A549 (cell line): ENCODE measurements at regions not wholly inside any gene's neighbourhood (a gene's known extent, or its start where the extent isn't known, plus 50 kb on each side); places are given as distances from the start of the nearest gene placed in this dataset.

Source experiments
- ATAC-seq, 2 experiments: fragments of 200-7000 bp in 1 of 2; fragments of >200 bp in 1 of 2; cut with Nextera tagmentation in 1 of 2; cut with Tn5 transposase in 1 of 2; 3 replicates each; pipeline versions ENCODE4 v1.8.0 to v1.9.1; 2018 to 2020; ENCODE audit warnings: mild to moderate bottlenecking in 1 of 2, moderate library complexity in 1 of 2
- CTCF ChIA-PET: fragments of 300-600 bp; sonication (Branson Sonifier 250); formaldehyde crosslinking; extraction: SDS; loops from one replicate; lab custom pipeline; 2021; ENCODE audit warnings: antibody characterized with exemption, inconsistent platforms; lab: Yijun Ruan, JAX
- POLR2A ChIA-PET: fragments of 350-600 bp; formaldehyde crosslinking; extraction: SDS; loops from one replicate; lab custom pipeline; 2021; ENCODE audit warnings: antibody characterized with exemption, inconsistent platforms; lab: Yijun Ruan, JAX
- DNase-seq, 2 experiments: peaks; one replicate each; pipeline versions ENCODE4 v3.0.0 to v3.0.0-alpha.2; 2011 to 2016; ENCODE audit warnings: low read depth in 1 of 2, low spot score in 1 of 2
- FAIRE-seq: peaks from 2 replicates; lab custom pipeline; 2011; peaks lifted over from hg19 to GRCh38; lab: Jason Lieb, UNC
- H3K27ac ChIP-seq, 2 experiments: fragments of >200 bp; sonication (Bioruptor Twin); formaldehyde crosslinking; 3 replicates each; pipeline ENCODE4 v1.5.1; 2016 to 2017
- H3K4me1 ChIP-seq: fragments of >200 bp; sonication (Bioruptor Twin); formaldehyde crosslinking; 3 replicates; pipeline ENCODE4 v1.6.1; 2016
- H3K4me2 ChIP-seq: fragments of >200 bp; sonication (Bioruptor Twin); formaldehyde crosslinking; 3 replicates; pipeline ENCODE4 v1.6.1; 2016
- H3K4me3 ChIP-seq: fragments of >200 bp; sonication (Bioruptor Twin); formaldehyde crosslinking; 3 replicates; pipeline ENCODE4 v1.5.1; 2016
- H3K9me3 ChIP-seq: fragments of >200 bp; sonication (Bioruptor Twin); formaldehyde crosslinking; 3 replicates; pipeline ENCODE4 v1.6.1; 2016
- BHLHE40 ChIP-seq: IDR thresholded peaks from 2 replicates; pipeline ENCODE4 v1.6.1; 2012; ENCODE audit warnings: low read depth, low read length, inconsistent platforms
- CEBPB ChIP-seq, 2 experiments: fragments of >200 bp in 1 of 2; sonication (Bioruptor Twin) in 1 of 2; formaldehyde crosslinking in 1 of 2; IDR thresholded peaks; 2 replicates each; pipeline ENCODE4 v1.6.1; 2012 to 2016
- EHF ChIP-seq: fragments of 250-450 bp; sonication (Bioruptor Pico); IDR thresholded peaks from 2 replicates; pipeline ENCODE4 v1.5.0; 2020; ENCODE audit warnings: mild to moderate bottlenecking
- ESRRA ChIP-seq: fragments of 150-350 bp; IDR thresholded peaks from 2 replicates; pipeline ENCODE4 v1.6.1; 2014; ENCODE audit warnings: mild to moderate bottlenecking, low read length, borderline replicate concordance
- FOSB ChIP-seq: fragments of 250-450 bp; sonication (Bioruptor Pico); IDR thresholded peaks from 2 replicates; pipeline ENCODE4 v1.5.0; 2020; ENCODE audit warnings: mild to moderate bottlenecking, moderate library complexity
- FOSL2 ChIP-seq, 2 experiments: fragments of 450-650 bp in 1 of 2; fragments of >200 bp in 1 of 2; sonication (Bioruptor Twin) in 1 of 2; formaldehyde crosslinking; IDR thresholded peaks; 2 replicates each; pipeline versions ENCODE4 v1.5.0 to v1.6.1; 2016 to 2020; ENCODE audit warnings: mild to moderate bottlenecking in 1 of 2, moderate library complexity in 1 of 2
- FOXS1 ChIP-seq: fragments of 250-450 bp; sonication (Bioruptor Pico); IDR thresholded peaks from 2 replicates; pipeline ENCODE4 v1.5.0; 2020; ENCODE audit warnings: mild to moderate bottlenecking, moderate library complexity
- HOXA7 ChIP-seq: fragments of 250-450 bp; sonication (Bioruptor Pico); IDR thresholded peaks from 2 replicates; pipeline ENCODE4 v1.5.0; 2020; ENCODE audit warnings: mild to moderate bottlenecking, moderate library complexity
- HOXB13 ChIP-seq: fragments of 250-450 bp; sonication (Bioruptor Pico); IDR thresholded peaks from 2 replicates; pipeline ENCODE4 v1.5.0; 2020; ENCODE audit warnings: low read depth, mild to moderate bottlenecking, moderate library complexity
- JUN ChIP-seq, 2 experiments: fragments of >200 bp; sonication (Bioruptor Twin); formaldehyde crosslinking; IDR thresholded peaks; 2 replicates in 1 of 2; 3 replicates in 1 of 2; pipeline ENCODE4 v1.6.1; 2016 to 2017
- JUNB ChIP-seq: fragments of >200 bp; sonication (Bioruptor Twin); formaldehyde crosslinking; IDR thresholded peaks from 2 replicates; pipeline ENCODE4 v1.6.1; 2016
- KDM5A ChIP-seq: fragments of 200-600 bp; sonication (generic); IDR thresholded peaks from 2 replicates; pipeline ENCODE4 v1.6.1; 2016; ENCODE audit warnings: antibody characterized with exemption, mild to moderate bottlenecking
- POLR2A ChIP-seq: IDR thresholded peaks from 2 replicates; pipeline ENCODE4 v1.6.1; 2012; ENCODE audit warnings: mild to moderate bottlenecking, low read length
- POLR2AphosphoS2 ChIP-seq: conservative IDR thresholded peaks from 2 replicates; pipeline ENCODE4 v1.6.1; 2012; ENCODE audit warnings: low read length, improper control_type of control experiment, inconsistent platforms
- RNF2 ChIP-seq: fragments of 200-600 bp; sonication (generic); IDR thresholded peaks from 2 replicates; pipeline ENCODE4 v1.6.1; 2016; ENCODE audit warnings: low read depth, mild to moderate bottlenecking, antibody characterized with exemption, moderate library complexity, borderline replicate concordance
- SREBF2 ChIP-seq: fragments of 450-650 bp; IDR thresholded peaks from 2 replicates; pipeline ENCODE4 v1.6.1; 2014; ENCODE audit warnings: mild to moderate bottlenecking, moderate library complexity
- TP53 ChIP-seq: fragments of 250-450 bp; sonication (Bioruptor Pico); IDR thresholded peaks from 2 replicates; pipeline ENCODE4 v1.5.0; 2021; ENCODE audit warnings: mild to moderate bottlenecking, moderate library complexity
- ZFP36 ChIP-seq: fragments of 450-650 bp; IDR thresholded peaks from 2 replicates; pipeline ENCODE4 v1.6.1; 2014; ENCODE audit warnings: borderline replicate concordance; ENCODE audit not compliant: partially characterized antibody
- WGBS: methylation state at CpG from one replicate; pipeline ENCODE4 v1.1.6; 2017; ENCODE audit errors: missing lambda C conversion rate; 5-methylcytosine and 5-hydroxymethylcytosine counted together
- TF ChIP-seq, protein P1 (sequence below): IDR thresholded peaks from 2 replicates; pipeline ENCODE4 v1.6.1; 2012
- TF ChIP-seq, protein P2 (sequence below): fragments of 150-350 bp; IDR thresholded peaks from 2 replicates; pipeline ENCODE4 v1.6.1; 2014; ENCODE audit warnings: low read depth, mild to moderate bottlenecking, low read length
- TF ChIP-seq, protein P3 (sequence below): fragments of >200 bp; sonication (Bioruptor Twin); formaldehyde crosslinking; IDR thresholded peaks from 2 replicates; pipeline ENCODE4 v1.6.1; 2016
- TF ChIP-seq, protein P4 (sequence below): fragments of 250-450 bp; sonication (Bioruptor Pico); IDR thresholded peaks from 2 replicates; pipeline ENCODE4 v1.5.0; 2021; ENCODE audit warnings: mild to moderate bottlenecking, moderate library complexity, borderline replicate concordance
- TF ChIP-seq, protein P5 (sequence below): fragments of >200 bp; sonication (Bioruptor Twin); formaldehyde crosslinking; IDR thresholded peaks from 3 replicates; pipeline ENCODE4 v1.5.1; 2016
- TF ChIP-seq, protein P6 (sequence below): fragments of 250-450 bp; sonication (Bioruptor Pico); IDR thresholded peaks from 2 replicates; pipeline ENCODE4 v1.5.0; 2020; ENCODE audit warnings: low read depth, mild to moderate bottlenecking, moderate library complexity

- TF ChIP-seq FOSB (CRISPR knock-in tag) (no peak), BHLHE40 (no peak), POLR2A (no peak)
- ATAC-seq (no peak), FAIRE-seq (no peak), DNase-seq (no peak)
- Histone ChIP-seq H3K4me3 (no peak overlapping the region), H3K4me2 (no peak overlapping the region), H3K4me1 (0 out of 3 replicates have a peak, but pooled peaks cover 4% of the 10 kb centered on the region), H3K27ac (no peak overlapping the region), H3K9me3 (no peaks in the 10 kb centered on the region)
- POLR2A ChIA-PET: no interaction called here
- CTCF ChIA-PET: interaction anchor here (1.6 kb wide), 1 partner anchor 102 kb away, joined by 5 read pairs; no protein-coding TSS in a partner anchor
- 59% methylated on average over 2 of the region's 2 CpGs for WGBS
Measured at GRCh38 chr4:100099746-100100145, 90.5 kb downstream of the DDIT4L start.

- TF ChIP-seq JUN (IDR thresholded peaks at IDR 0.05): no peak
- no peak for TF ChIP-seq EHF (CRISPR knock-in tag)
- TF ChIP-seq, protein P1, sequence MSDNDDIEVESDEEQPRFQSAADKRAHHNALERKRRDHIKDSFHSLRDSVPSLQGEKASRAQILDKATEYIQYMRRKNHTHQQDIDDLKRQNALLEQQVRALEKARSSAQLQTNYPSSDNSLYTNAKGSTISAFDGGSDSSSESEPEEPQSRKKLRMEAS: no peak
- TF ChIP-seq, protein P2, sequence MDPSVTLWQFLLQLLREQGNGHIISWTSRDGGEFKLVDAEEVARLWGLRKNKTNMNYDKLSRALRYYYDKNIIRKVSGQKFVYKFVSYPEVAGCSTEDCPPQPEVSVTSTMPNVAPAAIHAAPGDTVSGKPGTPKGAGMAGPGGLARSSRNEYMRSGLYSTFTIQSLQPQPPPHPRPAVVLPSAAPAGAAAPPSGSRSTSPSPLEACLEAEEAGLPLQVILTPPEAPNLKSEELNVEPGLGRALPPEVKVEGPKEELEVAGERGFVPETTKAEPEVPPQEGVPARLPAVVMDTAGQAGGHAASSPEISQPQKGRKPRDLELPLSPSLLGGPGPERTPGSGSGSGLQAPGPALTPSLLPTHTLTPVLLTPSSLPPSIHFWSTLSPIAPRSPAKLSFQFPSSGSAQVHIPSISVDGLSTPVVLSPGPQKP: no peak
- TF ChIP-seq ESRRA: no peak
- DNase-seq: no peak
- H3K4me2 ChIP-seq: no peak overlapping the region
- POLR2A ChIA-PET: no interaction called here
- CTCF ChIA-PET: interaction anchor here (0.7 to 1.6 kb wide), 2 partner anchors 101 to 326 kb away, joined by 3 to 5 read pairs; no protein-coding TSS in a partner anchor
- peaks cover 9% of the 10 kb centered on the region; the same call in 2 of the 3 replicates for H3K4me1 ChIP-seq
- FAIRE-seq: no peak
- H3K9me3 ChIP-seq: no peaks in the 10 kb centered on the region
- H3K27ac ChIP-seq: no peak overlapping the region
- WGBS: 63% methylated on average over 2 of the region's 2 CpGs
- no peak for ATAC-seq
- H3K4me3 ChIP-seq: no peak overlapping the region
Measured at GRCh38 chr4:100098681-100099080, 91.6 kb downstream of the DDIT4L start.

DNA sequence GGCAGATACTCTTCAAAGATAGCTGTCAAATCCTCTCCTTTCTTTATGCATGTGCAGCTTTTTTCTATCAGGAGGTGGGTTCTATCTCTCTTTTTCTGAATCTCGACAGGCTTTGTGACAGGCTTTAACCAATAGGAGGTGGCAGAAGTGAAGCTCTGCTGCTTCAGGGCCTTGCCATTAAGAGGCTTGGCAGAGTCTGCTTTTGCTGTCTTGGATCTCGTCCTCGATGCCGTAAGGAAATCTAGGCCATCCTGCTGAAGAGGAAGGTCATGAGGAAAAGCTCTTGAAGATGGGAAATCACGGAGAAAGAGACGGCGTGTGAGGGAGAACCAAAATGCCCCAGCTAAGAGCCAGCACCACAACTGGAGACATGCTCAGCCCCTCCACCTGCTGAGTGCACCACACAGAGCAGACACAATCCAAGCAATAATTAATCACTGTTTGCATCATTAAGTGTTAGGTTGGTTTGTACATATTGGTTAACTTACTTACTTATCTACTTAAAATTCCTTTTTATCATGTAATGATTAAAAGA is 92.2 kb downstream of the DDIT4L start:
- DNase-seq (no peak), ATAC-seq (no peak), FAIRE-seq (no peak)
- Histone ChIP-seq H3K4me3 (no peak overlapping the region), H3K4me2 (no peak overlapping the region), H3K9me3 (no peaks in the 10 kb centered on the region), H3K27ac (no peak overlapping the region), H3K4me1 (peaks cover 11% of the 10 kb centered on the region; the same call in 2 of the 3 replicates)
- CTCF ChIA-PET: interaction anchor here (1.1 kb wide), 1 partner anchor 13 kb away, joined by 4 read pairs; no protein-coding TSS in a partner anchor
- TF ChIP-seq FOSL2 (IDR thresholded peaks at IDR 0.05) (no peak), FOSL2 (CRISPR knock-in tag; IDR thresholded peaks at IDR 0.05) (no peak), KDM5A (no peak), RNF2 (no peak), TP53 (CRISPR knock-in tag) (no peak), CEBPB (IDR thresholded peaks at IDR 0.05) (no peak), ZFP36 (no peak), JUNB (no peak), HOXB13 (no peak), POLR2AphosphoS2 (no peak), POLR2A (no peak), SREBF2 (no peak), FOXS1 (no peak), HOXA7 (CRISPR knock-in tag) (no peak)
- TF ChIP-seq, protein P3, sequence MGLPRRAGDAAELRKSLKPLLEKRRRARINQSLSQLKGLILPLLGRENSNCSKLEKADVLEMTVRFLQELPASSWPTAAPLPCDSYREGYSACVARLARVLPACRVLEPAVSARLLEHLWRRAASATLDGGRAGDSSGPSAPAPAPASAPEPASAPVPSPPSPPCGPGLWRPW: no peak
- TF ChIP-seq, protein P4, sequence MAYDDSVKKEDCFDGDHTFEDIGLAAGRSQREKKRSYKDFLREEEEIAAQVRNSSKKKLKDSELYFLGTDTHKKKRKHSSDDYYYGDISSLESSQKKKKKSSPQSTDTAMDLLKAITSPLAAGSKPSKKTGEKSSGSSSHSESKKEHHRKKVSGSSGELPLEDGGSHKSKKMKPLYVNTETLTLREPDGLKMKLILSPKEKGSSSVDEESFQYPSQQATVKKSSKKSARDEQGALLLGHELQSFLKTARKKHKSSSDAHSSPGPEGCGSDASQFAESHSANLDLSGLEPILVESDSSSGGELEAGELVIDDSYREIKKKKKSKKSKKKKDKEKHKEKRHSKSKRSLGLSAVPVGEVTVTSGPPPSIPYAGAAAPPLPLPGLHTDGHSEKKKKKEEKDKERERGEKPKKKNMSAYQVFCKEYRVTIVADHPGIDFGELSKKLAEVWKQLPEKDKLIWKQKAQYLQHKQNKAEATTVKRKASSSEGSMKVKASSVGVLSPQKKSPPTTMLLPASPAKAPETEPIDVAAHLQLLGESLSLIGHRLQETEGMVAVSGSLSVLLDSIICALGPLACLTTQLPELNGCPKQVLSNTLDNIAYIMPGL: no peak
- TF ChIP-seq, protein P2: no peak
- TF ChIP-seq, protein P5, sequence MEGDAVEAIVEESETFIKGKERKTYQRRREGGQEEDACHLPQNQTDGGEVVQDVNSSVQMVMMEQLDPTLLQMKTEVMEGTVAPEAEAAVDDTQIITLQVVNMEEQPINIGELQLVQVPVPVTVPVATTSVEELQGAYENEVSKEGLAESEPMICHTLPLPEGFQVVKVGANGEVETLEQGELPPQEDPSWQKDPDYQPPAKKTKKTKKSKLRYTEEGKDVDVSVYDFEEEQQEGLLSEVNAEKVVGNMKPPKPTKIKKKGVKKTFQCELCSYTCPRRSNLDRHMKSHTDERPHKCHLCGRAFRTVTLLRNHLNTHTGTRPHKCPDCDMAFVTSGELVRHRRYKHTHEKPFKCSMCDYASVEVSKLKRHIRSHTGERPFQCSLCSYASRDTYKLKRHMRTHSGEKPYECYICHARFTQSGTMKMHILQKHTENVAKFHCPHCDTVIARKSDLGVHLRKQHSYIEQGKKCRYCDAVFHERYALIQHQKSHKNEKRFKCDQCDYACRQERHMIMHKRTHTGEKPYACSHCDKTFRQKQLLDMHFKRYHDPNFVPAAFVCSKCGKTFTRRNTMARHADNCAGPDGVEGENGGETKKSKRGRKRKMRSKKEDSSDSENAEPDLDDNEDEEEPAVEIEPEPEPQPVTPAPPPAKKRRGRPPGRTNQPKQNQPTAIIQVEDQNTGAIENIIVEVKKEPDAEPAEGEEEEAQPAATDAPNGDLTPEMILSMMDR: no peak
- TF ChIP-seq, protein P6, sequence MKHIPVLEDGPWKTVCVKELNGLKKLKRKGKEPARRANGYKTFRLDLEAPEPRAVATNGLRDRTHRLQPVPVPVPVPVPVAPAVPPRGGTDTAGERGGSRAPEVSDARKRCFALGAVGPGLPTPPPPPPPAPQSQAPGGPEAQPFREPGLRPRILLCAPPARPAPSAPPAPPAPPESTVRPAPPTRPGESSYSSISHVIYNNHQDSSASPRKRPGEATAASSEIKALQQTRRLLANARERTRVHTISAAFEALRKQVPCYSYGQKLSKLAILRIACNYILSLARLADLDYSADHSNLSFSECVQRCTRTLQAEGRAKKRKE: no peak
- POLR2A ChIA-PET: no interaction called here
- WGBS: 62% methylated on average over 7 of the region's 7 CpGs
